ENCODE measurements at regions not wholly inside any gene's neighbourhood (a gene's known extent, or its start where the extent isn't known, plus 50 kb on each side); places are given as distances from the start of the nearest gene placed in this dataset.

DNA sequence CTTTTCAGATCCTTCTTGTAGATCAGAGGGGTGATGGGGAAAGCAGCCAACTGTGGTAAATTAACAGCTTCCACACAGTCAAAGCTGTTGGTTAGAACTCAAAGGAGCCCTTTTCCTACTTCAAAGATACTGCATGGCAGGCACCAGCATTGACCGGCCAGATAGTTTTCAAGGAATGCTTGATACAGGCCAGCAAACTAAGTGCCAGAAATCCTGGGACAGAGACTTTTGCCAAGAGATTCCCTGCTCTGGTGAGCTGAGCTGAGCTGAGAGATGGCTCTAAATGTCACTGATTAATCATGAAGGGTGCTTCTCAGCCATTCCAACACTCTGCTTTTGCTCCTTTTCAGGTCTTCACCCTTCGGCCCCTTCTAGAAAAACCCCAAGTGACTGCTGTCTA, 131.6 kb upstream of the MED14 start:
- ATAC-seq (no peak), FAIRE-seq (no peak), DNase-seq (ENCODE audit: low read depth, low spot score) (no peak)
- in situ Hi-C loops (cut with MboI) = loop anchor here (5.0 kb wide), 1 partner anchor 250 kb away; no protein-coding TSS in a partner anchor
- Histone ChIP-seq H3K4me1 (ENCODE audit: control insufficient read depth, insufficient read depth, low read length) (peaks cover 5% of the 10 kb centered on the region; the same call in 1 of the 2 replicates), H3K4me2 (ENCODE audit: control insufficient read depth, insufficient read depth) (no peak overlapping the region), H3K79me2 (ENCODE audit: control insufficient read depth, insufficient read depth, low read length) (no peaks in the 10 kb centered on the region), H2AFZ (ENCODE audit: control insufficient read depth, low read depth, low read length) (no peak overlapping the region), H3K9ac (ENCODE audit: control insufficient read depth, insufficient read depth, low read length) (no peak overlapping the region), H3K27me3 (replicated peaks in 1 of 2; ENCODE audit: control insufficient read depth in 2 of 2, insufficient read depth in 2 of 2, low read length in 1 of 2) (no peaks in the 10 kb centered on the region), H3K36me3 (ENCODE audit: control insufficient read depth in 2 of 2, insufficient read depth in 2 of 2, low read length in 1 of 2) (no peaks in the 10 kb centered on the region), H3K27ac (ENCODE audit: control insufficient read depth, insufficient read depth) (no peak overlapping the region), H4K20me1 (ENCODE audit: control insufficient read depth, insufficient read depth) (no peaks in the 10 kb centered on the region), H3K4me3 (no peak overlapping the region), H3K9me3 (replicated peaks; ENCODE audit: control insufficient read depth, insufficient read depth, low read length) (peaks cover 3% of the 10 kb centered on the region)
- SMC1A ChIA-PET (ENCODE audit: uncharacterized antibody, unreplicated experiment) = interaction anchor here (0.8 to 2.2 kb wide), 3 partner anchors 11 to 73 kb away, joined by 3 to 10 read pairs (median 8); no protein-coding TSS in a partner anchor
- CTCF ChIA-PET = interaction anchor here (1.5 to 5.8 kb wide), 2 partner anchors 11 to 322 kb away, joined by 5 to 27 read pairs; no protein-coding TSS in a partner anchor
- TF ChIP-seq BHLHE40 (IDR thresholded peaks at IDR 0.05; ENCODE audit: borderline replicate concordance in 1 of 2, low read depth in 2 of 2, low read length in 1 of 2) (no peak), RCOR1 (conservative IDR thresholded peaks at IDR 0.05; ENCODE audit: low read depth, low read length) (no peak), MEF2B (IDR thresholded peaks at IDR 0.05; ENCODE audit: partially characterized antibody, poor library complexity, severe bottlenecking) (no peak), NR2C2 (IDR thresholded peaks at IDR 0.05; ENCODE audit: borderline replicate concordance, control insufficient read depth, insufficient read length, low read depth) (no peak), STAT3 (IDR thresholded peaks at IDR 0.05; ENCODE audit: low read depth, low read length) (no peak)
- TF ChIP-seq, protein P1, sequence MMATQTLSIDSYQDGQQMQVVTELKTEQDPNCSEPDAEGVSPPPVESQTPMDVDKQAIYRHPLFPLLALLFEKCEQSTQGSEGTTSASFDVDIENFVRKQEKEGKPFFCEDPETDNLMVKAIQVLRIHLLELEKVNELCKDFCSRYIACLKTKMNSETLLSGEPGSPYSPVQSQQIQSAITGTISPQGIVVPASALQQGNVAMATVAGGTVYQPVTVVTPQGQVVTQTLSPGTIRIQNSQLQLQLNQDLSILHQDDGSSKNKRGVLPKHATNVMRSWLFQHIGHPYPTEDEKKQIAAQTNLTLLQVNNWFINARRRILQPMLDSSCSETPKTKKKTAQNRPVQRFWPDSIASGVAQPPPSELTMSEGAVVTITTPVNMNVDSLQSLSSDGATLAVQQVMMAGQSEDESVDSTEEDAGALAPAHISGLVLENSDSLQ (IDR thresholded peaks at IDR 0.05) = no peak
- TF ChIP-seq, protein P2, sequence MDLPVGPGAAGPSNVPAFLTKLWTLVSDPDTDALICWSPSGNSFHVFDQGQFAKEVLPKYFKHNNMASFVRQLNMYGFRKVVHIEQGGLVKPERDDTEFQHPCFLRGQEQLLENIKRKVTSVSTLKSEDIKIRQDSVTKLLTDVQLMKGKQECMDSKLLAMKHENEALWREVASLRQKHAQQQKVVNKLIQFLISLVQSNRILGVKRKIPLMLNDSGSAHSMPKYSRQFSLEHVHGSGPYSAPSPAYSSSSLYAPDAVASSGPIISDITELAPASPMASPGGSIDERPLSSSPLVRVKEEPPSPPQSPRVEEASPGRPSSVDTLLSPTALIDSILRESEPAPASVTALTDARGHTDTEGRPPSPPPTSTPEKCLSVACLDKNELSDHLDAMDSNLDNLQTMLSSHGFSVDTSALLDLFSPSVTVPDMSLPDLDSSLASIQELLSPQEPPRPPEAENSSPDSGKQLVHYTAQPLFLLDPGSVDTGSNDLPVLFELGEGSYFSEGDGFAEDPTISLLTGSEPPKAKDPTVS (IDR thresholded peaks at IDR 0.05; ENCODE audit: low read depth, low read length) = no peak
- TF ChIP-seq, protein P3, sequence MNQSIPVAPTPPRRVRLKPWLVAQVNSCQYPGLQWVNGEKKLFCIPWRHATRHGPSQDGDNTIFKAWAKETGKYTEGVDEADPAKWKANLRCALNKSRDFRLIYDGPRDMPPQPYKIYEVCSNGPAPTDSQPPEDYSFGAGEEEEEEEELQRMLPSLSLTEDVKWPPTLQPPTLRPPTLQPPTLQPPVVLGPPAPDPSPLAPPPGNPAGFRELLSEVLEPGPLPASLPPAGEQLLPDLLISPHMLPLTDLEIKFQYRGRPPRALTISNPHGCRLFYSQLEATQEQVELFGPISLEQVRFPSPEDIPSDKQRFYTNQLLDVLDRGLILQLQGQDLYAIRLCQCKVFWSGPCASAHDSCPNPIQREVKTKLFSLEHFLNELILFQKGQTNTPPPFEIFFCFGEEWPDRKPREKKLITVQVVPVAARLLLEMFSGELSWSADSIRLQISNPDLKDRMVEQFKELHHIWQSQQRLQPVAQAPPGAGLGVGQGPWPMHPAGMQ (IDR thresholded peaks at IDR 0.05; ENCODE audit: borderline replicate concordance) = no peak
- 61% methylated on average over 2 of the region's 2 CpGs for WGBS (ENCODE audit: insufficient coverage, insufficient replicate concordance, low lambda C conversion rate, missing lambda C conversion rate)
- POLR2A ChIA-PET = interaction anchor here (0.9 to 1.0 kb wide), 2 partner anchors 12 to 19 kb away, joined by 3 read pairs; no protein-coding TSS in a partner anchor
- intact Hi-C loops (cut with micrococcal nuclease; ENCODE audit: unreplicated experiment) = no loop called here
- RAD21 ChIA-PET (ENCODE audit: unreplicated experiment) = interaction anchor here (0.7 to 2.3 kb wide), 3 partner anchors 56 to 221 kb away, joined by 3 to 8 read pairs (median 3); no protein-coding TSS in a partner anchor
- no TSS peak for BruUV-seq (replicated peaks)
